Activated CD8-positive, alpha-beta memory T cell treated with anti-CD3 and anti-CD28 coated beads, Interleukin-2, amount 50 U/mL, for 24 hours (primary cell): ENCODE measurements at regions not wholly inside any gene's neighbourhood (a gene's known extent, or its start where the extent isn't known, plus 50 kb on each side); places are given as distances from the start of the nearest gene placed in this dataset.

Experiments used
- DNase-seq: peaks from one replicate; pipeline ENCODE4 v3.0.0-alpha.2; 2020; ENCODE audit errors: extremely low read depth

DNA sequence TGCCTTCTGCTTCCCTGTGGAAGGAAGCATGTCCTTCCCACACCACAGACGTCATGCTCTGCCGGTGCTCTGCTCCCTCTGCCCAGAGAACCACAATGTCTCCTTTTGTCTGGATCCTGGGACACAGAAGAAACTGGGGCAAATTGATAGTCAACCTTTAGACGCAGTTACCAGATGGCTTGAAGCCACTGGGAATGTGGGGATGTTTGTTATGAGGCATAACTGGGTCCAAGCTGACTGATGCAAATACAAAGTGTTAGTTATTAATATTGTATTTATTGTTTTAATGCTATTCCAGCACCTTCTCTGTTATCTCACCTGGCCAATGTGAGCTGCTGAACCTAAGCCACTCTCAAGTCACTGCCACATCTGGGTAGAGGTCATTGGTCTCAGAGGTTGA lies 322.2 kb downstream of the SHANK2 start:
- no peak for DNase-seq

- DNase-seq = no peak
Measured at GRCh38 chr11:70931430-70931829, 320.9 kb downstream of the SHANK2 start.

GRCh38 chr11:70933981-70934583 lies 318.3 kb downstream of the SHANK2 start:
- no peak for DNase-seq

- no peak for DNase-seq
Measured at GRCh38 chr11:70935006-70935768, 317.2 kb downstream of the SHANK2 start.

- DNase-seq = no peak
Measured at GRCh38 chr11:70942593-70942992, 309.8 kb downstream of the SHANK2 start.

GRCh38 chr11:70944141-70944540 lies 308.2 kb downstream of the SHANK2 start:
- no peak for DNase-seq

DNA sequence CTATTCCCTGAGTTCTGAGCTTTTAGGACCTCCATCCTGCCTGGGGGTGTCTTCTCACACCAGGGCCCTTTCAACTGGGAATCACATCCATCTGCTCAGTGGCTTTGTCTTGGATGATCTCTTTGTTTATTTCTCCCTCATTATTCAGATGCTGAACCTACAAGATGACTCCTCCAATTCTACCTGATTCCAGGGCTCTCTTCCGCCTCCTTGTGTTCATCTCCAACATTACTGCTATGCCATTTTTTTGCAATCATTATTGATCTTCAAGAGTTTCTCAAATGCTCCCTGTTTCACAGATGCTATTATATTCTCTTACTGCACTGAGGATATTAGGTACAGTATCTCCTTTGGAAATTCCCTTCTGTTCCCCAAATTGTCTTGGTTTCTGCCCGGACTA lies 307.7 kb downstream of the SHANK2 start:
- no peak for DNase-seq

GRCh38 chr11:70948398-70948797 lies 304.0 kb downstream of the SHANK2 start:
- DNase-seq = no peak

DNA sequence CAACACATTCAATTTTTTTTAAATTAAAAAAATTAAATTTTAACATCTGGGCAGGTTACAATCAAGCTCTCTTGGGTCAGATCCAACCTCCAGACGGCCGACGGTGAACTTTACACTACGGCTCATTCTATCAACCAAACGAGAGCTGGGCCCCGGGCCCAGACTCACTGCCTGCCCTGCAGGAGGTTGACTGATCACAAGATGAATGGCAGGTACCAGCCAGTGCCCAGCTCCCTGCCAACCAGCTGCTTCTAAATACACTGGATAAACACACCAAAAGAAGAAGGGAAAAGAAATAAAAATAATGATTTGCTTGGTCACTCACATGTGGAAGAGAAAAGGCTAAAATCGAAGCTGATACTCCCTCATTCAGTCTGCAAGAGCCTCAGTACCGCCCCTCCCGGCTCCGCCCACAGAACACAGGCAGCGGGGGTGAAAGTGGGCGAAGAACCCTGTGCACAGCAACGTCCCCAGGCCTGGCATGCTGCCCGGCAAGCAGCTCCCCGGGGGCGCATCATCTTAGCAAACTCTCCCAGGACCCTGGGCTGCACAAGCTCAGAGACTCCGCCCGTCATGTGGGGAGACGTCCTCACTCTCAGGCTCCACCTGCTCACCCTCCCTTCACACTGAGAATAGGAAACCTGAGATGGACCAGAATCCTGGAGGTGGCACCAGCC lies 303.4 kb downstream of the SHANK2 start:
- no peak for DNase-seq

- no peak for DNase-seq
Measured at GRCh38 chr11:70951139-70951804, 301.1 kb downstream of the SHANK2 start.

- DNase-seq = no peak
Measured at GRCh38 chr11:70952191-70952590, 300.2 kb downstream of the SHANK2 start.

DNA sequence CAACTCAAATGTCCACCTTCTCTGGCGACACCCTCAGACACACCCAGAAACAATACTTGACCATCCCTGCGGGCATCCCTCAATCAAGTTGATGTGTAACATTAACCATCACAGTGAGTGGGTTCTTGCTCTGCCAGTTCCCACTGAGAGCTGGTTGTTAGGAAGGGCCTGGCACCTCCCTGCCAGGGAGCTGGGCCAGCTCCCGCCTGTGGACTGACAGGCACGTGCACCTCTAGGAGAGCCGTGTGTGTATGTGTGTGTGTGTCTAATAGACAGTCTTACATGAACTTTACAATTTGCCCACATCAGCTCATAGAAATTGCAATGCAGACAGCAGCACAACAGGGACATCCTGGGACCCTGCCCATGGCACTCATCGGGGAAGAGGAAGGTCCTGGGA lies 298.7 kb downstream of the SHANK2 start:
- no peak for DNase-seq

DNA sequence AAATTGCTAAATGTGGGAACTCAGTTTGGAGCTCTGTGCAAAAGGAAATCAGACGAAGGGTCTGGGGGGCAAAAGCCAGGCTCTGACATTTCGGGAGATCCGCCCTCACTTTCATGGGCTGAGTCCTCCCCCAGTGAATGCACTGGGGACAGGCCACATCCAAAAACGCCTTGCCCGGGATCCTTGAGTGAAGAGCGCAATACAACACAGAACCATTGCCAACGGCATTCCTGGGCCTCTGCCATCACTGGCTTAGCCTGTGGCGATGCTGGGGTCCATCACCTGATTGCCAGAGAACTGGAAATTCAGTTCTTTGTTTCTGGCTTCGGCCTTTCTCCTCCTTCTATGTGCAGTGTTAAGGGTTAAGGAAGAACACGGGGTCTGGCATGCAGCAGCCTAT lies 297.9 kb downstream of the SHANK2 start:
- no peak for DNase-seq
